Posterior cingulate gyrus (tissue), 11 donors: ENCODE measurements at regions not wholly inside any gene's neighbourhood (a gene's known extent, or its start where the extent isn't known, plus 50 kb on each side); places are given as distances from the start of the nearest gene placed in this dataset.
A peak's percentile ranks its signal among the peaks of the same experiment; 100 is the strongest.
"Not testable (repeated sequence)": the region's sequence is repeated elsewhere in the genome, so short reads cannot be mapped to it uniquely, and the experiment has no call there.

Experiments used
- DNase-seq, 10 donors: peaks; one replicate each; pipeline versions ENCODE4 v3.0.0 to v3.0.0-alpha.2; 2020 to 2021; ENCODE audit warnings: mixed read lengths in 3 of 10
- intact Hi-C: fragments of 100-400 bp; cut with DNase I; formaldehyde crosslinking; loops from one replicate; pipeline ENCODE4 v1.15.1; 2023

- no peak for DNase-seq
- intact Hi-C loops, result no loop called here
Measured at GRCh38 chr13:89496478-89496877, 1825.3 kb downstream of the SLITRK5 start.

GRCh38 chr13:89497658-89498057 lies 1826.5 kb downstream of the SLITRK5 start:
- DNase-seq, result no peak
- intact Hi-C loops, result no loop called here

- intact Hi-C loops, result no loop called here
- DNase-seq, result no peak
Measured at GRCh38 chr13:89502286-89502685, 1831.1 kb downstream of the SLITRK5 start.

- DNase-seq, result no peak
- intact Hi-C loops, result no loop called here
Measured at GRCh38 chr13:89514534-89515312, 1832.8 kb upstream of the MIR17HG start.

GRCh38 chr13:89515948-89516347 lies 1831.5 kb upstream of the MIR17HG start:
- intact Hi-C loops, result no loop called here
- DNase-seq, result no peak

GRCh38 chr13:89518289-89519077 lies 1829.0 kb upstream of the MIR17HG start:
- intact Hi-C loops, result no loop called here
- no peak for DNase-seq

GRCh38 chr13:89520468-89520867 lies 1827.0 kb upstream of the MIR17HG start:
- no peak for DNase-seq
- intact Hi-C loops, result no loop called here

GRCh38 chr13:89521672-89522071 lies 1825.8 kb upstream of the MIR17HG start:
- intact Hi-C loops, DNase-seq: not testable (repeated sequence)

- DNase-seq, result peak in 1 of 10 donors; percentile 64
- intact Hi-C loops, result no loop called here
Measured at GRCh38 chr13:89541091-89542030, 1806.1 kb upstream of the MIR17HG start.

- intact Hi-C loops, result no loop called here
- DNase-seq, result no peak
Measured at GRCh38 chr13:89550938-89551337, 1796.5 kb upstream of the MIR17HG start.

GRCh38 chr13:89554801-89555200 lies 1792.7 kb upstream of the MIR17HG start:
- intact Hi-C loops, result no loop called here
- no peak for DNase-seq

- no peak for DNase-seq
- intact Hi-C loops, result no loop called here
Measured at GRCh38 chr13:89565476-89566100, 1781.9 kb upstream of the MIR17HG start.

- intact Hi-C loops, result no loop called here
- no peak for DNase-seq
Measured at GRCh38 chr13:89567025-89567424, 1780.5 kb upstream of the MIR17HG start.

GRCh38 chr13:89568276-89568675 lies 1779.2 kb upstream of the MIR17HG start:
- no peak for DNase-seq
- intact Hi-C loops, result no loop called here

- no peak for DNase-seq
- intact Hi-C loops, result no loop called here
Measured at GRCh38 chr13:89568746-89569145, 1778.7 kb upstream of the MIR17HG start.

- intact Hi-C loops, result no loop called here
- DNase-seq, result no peak
Measured at GRCh38 chr13:89571676-89572075, 1775.8 kb upstream of the MIR17HG start.

GRCh38 chr13:89574077-89574476 lies 1773.4 kb upstream of the MIR17HG start:
- intact Hi-C loops, result no loop called here
- no peak for DNase-seq

GRCh38 chr13:89577301-89577700 lies 1770.2 kb upstream of the MIR17HG start:
- no peak for DNase-seq
- intact Hi-C loops, result no loop called here

- no peak for DNase-seq
- intact Hi-C loops, result no loop called here
Measured at GRCh38 chr13:89584058-89584620, 1763.3 kb upstream of the MIR17HG start.

- DNase-seq, result peak in 1 of 10 donors; percentile 2
- intact Hi-C loops, result no loop called here
Measured at GRCh38 chr13:89602655-89603054, 1744.8 kb upstream of the MIR17HG start.
